Hepatocyte (in vitro differentiated cells): ENCODE measurements at regions not wholly inside any gene's neighbourhood (a gene's known extent, or its start where the extent isn't known, plus 50 kb on each side); places are given as distances from the start of the nearest gene placed in this dataset.

Experiments used
- DNase-seq: peaks from one replicate; pipeline ENCODE4 v3.0.0-alpha.2; 2016; ENCODE audit warnings: low spot score
- H2AFZ ChIP-seq: fragments of 200-600 bp; sonication (generic); 2 replicates; pipeline ENCODE4 v1.6.0; 2016; ENCODE audit warnings: antibody characterized with exemption, mild to moderate bottlenecking
- H3K27ac ChIP-seq: fragments of 200-600 bp; sonication (generic); 2 replicates; pipeline ENCODE4 v1.5.1; 2016; ENCODE audit warnings: mild to moderate bottlenecking
- H3K27me3 ChIP-seq: fragments of 200-600 bp; sonication (generic); 2 replicates; pipeline ENCODE4 v1.6.1; 2016
- H3K36me3 ChIP-seq: fragments of 200-600 bp; sonication (generic); replicated peaks from 2 replicates; pipeline ENCODE4 v1.5.1; 2016; ENCODE audit warnings: low read depth; ENCODE audit not compliant: insufficient read depth
- H3K4me1 ChIP-seq: fragments of 200-600 bp; sonication (generic); 2 replicates; pipeline ENCODE4 v1.5.1; 2016; ENCODE audit warnings: mild to moderate bottlenecking, moderate library complexity; ENCODE audit not compliant: insufficient read depth
- H3K4me2 ChIP-seq: fragments of 200-600 bp; sonication (generic); 2 replicates; pipeline ENCODE4 v1.6.0; 2016
- H3K4me3 ChIP-seq: fragments of 200-600 bp; sonication (generic); 2 replicates; pipeline ENCODE4 v1.5.1; 2016; ENCODE audit warnings: mild to moderate bottlenecking
- H3K79me2 ChIP-seq: fragments of 200-600 bp; sonication (generic); 2 replicates; pipeline ENCODE4 v1.6.0; 2017; ENCODE audit warnings: mild to moderate bottlenecking
- H3K9me2 ChIP-seq: fragments of 200-600 bp; sonication (generic); replicated peaks from 2 replicates; pipeline ENCODE4 v1.6.0; 2017; ENCODE audit warnings: mild to moderate bottlenecking; ENCODE audit not compliant: insufficient read depth
- H3K9me3 ChIP-seq: fragments of 200-600 bp; sonication (generic); 2 replicates; pipeline ENCODE4 v1.5.1; 2016; ENCODE audit warnings: low read depth, mild to moderate bottlenecking
- H4K20me1 ChIP-seq: fragments of 200-600 bp; sonication (generic); 2 replicates; pipeline ENCODE4 v1.6.0; 2016; ENCODE audit warnings: mild to moderate bottlenecking; ENCODE audit not compliant: insufficient read depth, poor library complexity, severe bottlenecking
- CTCF ChIP-seq: fragments of 200-600 bp; sonication (generic); IDR thresholded peaks from 2 replicates; pipeline ENCODE4 v1.5.1; 2016; ENCODE audit warnings: antibody characterized with exemption, mild to moderate bottlenecking; ENCODE audit not compliant: poor library complexity
- EZH2 ChIP-seq: fragments of 200-600 bp; sonication (generic); IDR thresholded peaks from 2 replicates; pipeline ENCODE4 v1.6.1; 2016; ENCODE audit warnings: antibody characterized with exemption, mild to moderate bottlenecking, borderline replicate concordance
- EZH2phosphoT487 ChIP-seq: fragments of 200-600 bp; sonication (generic); IDR thresholded peaks from one replicate; pipeline ENCODE4 v1.6.1; 2018; ENCODE audit warnings: antibody characterized with exemption, mild to moderate bottlenecking, low read depth, moderate library complexity; ENCODE audit not compliant: unreplicated experiment, severe bottlenecking
- WGBS: methylation state at CpG from one replicate; pipeline ENCODE4 v1.1.6; 2016; ENCODE audit warnings: low lambda C conversion rate; ENCODE audit errors: missing lambda C conversion rate; 5-methylcytosine and 5-hydroxymethylcytosine counted together

- no peak for DNase-seq
- Histone ChIP-seq H3K4me1 (peaks cover 4% of the 10 kb centered on the region), H3K27me3 (no peaks in the 10 kb centered on the region), H2AFZ (no peak overlapping the region), H4K20me1 (no peaks in the 10 kb centered on the region), H3K36me3 (no peaks in the 10 kb centered on the region), H3K4me2 (no peak overlapping the region), H3K9me2 (no peaks in the 10 kb centered on the region), H3K9me3 (no peaks in the 10 kb centered on the region), H3K27ac (no peak overlapping the region), H3K4me3 (no peak overlapping the region), H3K79me2 (no peaks in the 10 kb centered on the region)
- TF ChIP-seq CTCF, result no peak
- no peak for TF ChIP-seq EZH2phosphoT487
- no peak for TF ChIP-seq EZH2
- 94% methylated on average over 6 of the region's 6 CpGs for WGBS
Measured at GRCh38 chr6:11413117-11413687, 124.3 kb upstream of the TMEM170B start.

GRCh38 chr6:11412616-11413015, 124.9 kb upstream of the TMEM170B start:
- Histone ChIP-seq H2AFZ (no peak overlapping the region), H4K20me1 (no peaks in the 10 kb centered on the region), H3K9me3 (no peaks in the 10 kb centered on the region), H3K4me3 (no peak overlapping the region), H3K4me2 (no peak overlapping the region), H3K36me3 (no peaks in the 10 kb centered on the region), H3K27ac (no peak overlapping the region), H3K4me1 (peaks cover 4% of the 10 kb centered on the region), H3K9me2 (no peaks in the 10 kb centered on the region), H3K79me2 (no peaks in the 10 kb centered on the region), H3K27me3 (no peaks in the 10 kb centered on the region)
- DNase-seq, result no peak
- 97% methylated on average over 3 of the region's 3 CpGs for WGBS
- TF ChIP-seq EZH2phosphoT487 (no peak), EZH2 (no peak), CTCF (no peak)

DNA sequence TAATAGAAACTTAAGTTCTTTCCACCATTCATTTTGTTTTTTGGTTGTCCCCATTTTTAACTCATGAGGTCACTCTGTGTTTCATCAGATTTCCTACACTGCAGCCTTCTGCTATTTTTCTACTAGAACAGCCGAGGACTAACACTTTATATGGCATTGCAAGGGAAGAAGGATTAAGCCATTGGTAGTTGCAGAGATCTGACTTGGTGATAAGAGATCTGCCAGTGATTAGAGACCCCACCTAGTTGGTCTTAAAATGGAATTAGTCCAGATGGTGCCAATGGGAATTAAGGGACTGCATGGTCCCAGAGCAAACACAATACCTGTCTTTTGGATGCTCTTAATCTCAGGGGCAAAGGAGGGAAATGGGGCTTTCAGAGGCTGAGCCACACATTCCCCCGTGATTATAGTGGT, 125.5 kb upstream of the TMEM170B start:
- H3K79me2 ChIP-seq, result no peaks in the 10 kb centered on the region
- H2AFZ ChIP-seq, result no peak overlapping the region
- H3K4me2 ChIP-seq, result no peak overlapping the region
- H3K9me3 ChIP-seq, result no peaks in the 10 kb centered on the region
- H3K27ac ChIP-seq, result no peak overlapping the region
- no peaks in the 10 kb centered on the region for H3K36me3 ChIP-seq
- DNase-seq, result no peak
- H3K27me3 ChIP-seq, result no peaks in the 10 kb centered on the region
- no peaks in the 10 kb centered on the region for H3K9me2 ChIP-seq
- TF ChIP-seq CTCF (no peak), EZH2phosphoT487 (no peak), EZH2 (no peak)
- no peaks in the 10 kb centered on the region for H4K20me1 ChIP-seq
- 40% methylated on average over 2 of the region's 2 CpGs for WGBS
- no peak overlapping the region for H3K4me3 ChIP-seq
- H3K4me1 ChIP-seq, result peaks cover 4% of the 10 kb centered on the region

GRCh38 chr6:11411593-11411992, 126.0 kb upstream of the TMEM170B start:
- Histone ChIP-seq H3K9me3 (no peaks in the 10 kb centered on the region), H3K27ac (no peak overlapping the region), H3K4me2 (no peak overlapping the region), H3K27me3 (no peaks in the 10 kb centered on the region), H3K4me1 (peaks cover 4% of the 10 kb centered on the region), H3K36me3 (no peaks in the 10 kb centered on the region), H2AFZ (no peak overlapping the region), H3K4me3 (no peak overlapping the region), H3K79me2 (no peaks in the 10 kb centered on the region), H3K9me2 (no peaks in the 10 kb centered on the region), H4K20me1 (no peaks in the 10 kb centered on the region)
- WGBS, result 93% methylated on average over 3 of the region's 3 CpGs
- DNase-seq, result no peak
- TF ChIP-seq EZH2, result no peak
- no peak for TF ChIP-seq EZH2phosphoT487
- no peak for TF ChIP-seq CTCF
